GM23338 (cell line): ENCODE measurements at regions not wholly inside any gene's neighbourhood (a gene's known extent, or its start where the extent isn't known, plus 50 kb on each side); places are given as distances from the start of the nearest gene placed in this dataset.
A peak's percentile ranks its signal among the peaks of the same experiment; 100 is the strongest.

ENCODE experiments used
- ATAC-seq: fragments of 200-7000 bp; cut with Tn5 transposase; 3 replicates; pipeline ENCODE4 v1.9.1; 2020
- DNase-seq: peaks from one replicate; pipeline ENCODE4 v3.0.0-alpha.2; 2015; ENCODE audit warnings: low spot score
- H2AFZ ChIP-seq: fragments of 200-600 bp; sonication (generic); 2 replicates; pipeline ENCODE4 v1.8.0; 2016; ENCODE audit warnings: antibody characterized with exemption, mild to moderate bottlenecking, moderate library complexity
- H3F3A ChIP-seq: fragments of 200-600 bp; sonication (generic); replicated peaks from 2 replicates; pipeline ENCODE4 v1.8.0; 2017; ENCODE audit warnings: antibody characterized with exemption, mixed run types, low read depth
- H3K27ac ChIP-seq: fragments of 200-600 bp; sonication (generic); 2 replicates; pipeline ENCODE4 v1.6.1; 2016; ENCODE audit warnings: low read depth
- H3K27me3 ChIP-seq: fragments of 200-600 bp; sonication (generic); 2 replicates; pipeline ENCODE4 v1.8.0; 2016; ENCODE audit warnings: mild to moderate bottlenecking, mixed run types, moderate library complexity; ENCODE audit not compliant: insufficient read depth
- H3K36me3 ChIP-seq: fragments of 200-600 bp; sonication (generic); 2 replicates; pipeline ENCODE4 v1.8.0; 2016; ENCODE audit warnings: mild to moderate bottlenecking; ENCODE audit not compliant: insufficient read depth
- H3K4me1 ChIP-seq: fragments of 200-600 bp; sonication (generic); 2 replicates; pipeline ENCODE4 v1.8.0; 2016; ENCODE audit warnings: mild to moderate bottlenecking, moderate library complexity; ENCODE audit not compliant: insufficient read depth
- H3K4me2 ChIP-seq: fragments of 200-600 bp; sonication (generic); 2 replicates; pipeline ENCODE4 v1.7.1; 2017; ENCODE audit warnings: mixed run types
- H3K4me3 ChIP-seq: fragments of 200-600 bp; sonication (generic); 2 replicates; pipeline ENCODE4 v1.6.1; 2016; ENCODE audit warnings: mixed run types
- H3K79me2 ChIP-seq: fragments of 200-600 bp; sonication (generic); replicated peaks from 2 replicates; pipeline ENCODE4 v1.8.0; 2017; ENCODE audit warnings: mild to moderate bottlenecking; ENCODE audit not compliant: insufficient read depth
- H3K9me2 ChIP-seq: fragments of 200-600 bp; sonication (generic); 2 replicates; pipeline ENCODE4 v1.8.0; 2017; ENCODE audit not compliant: insufficient read depth
- H4K20me1 ChIP-seq: fragments of 200-600 bp; sonication (generic); replicated peaks from 2 replicates; pipeline ENCODE4 v1.8.0; 2017; ENCODE audit warnings: mild to moderate bottlenecking; ENCODE audit not compliant: insufficient read depth
- H3K27ac Mint-ChIP-seq: 2 replicates; pipeline ENCODE4 v1.8.0; 2020; ENCODE audit warnings: inconsistent platforms, mild to moderate bottlenecking, moderate library complexity, mixed read lengths
- H3K27me3 Mint-ChIP-seq: 3 replicates; pipeline ENCODE4 v1.8.0; 2022; ENCODE audit warnings: low read depth, mild to moderate bottlenecking, moderate library complexity, mixed read lengths, inconsistent platforms; ENCODE audit not compliant: insufficient read depth, poor library complexity
- H3K36me3 Mint-ChIP-seq: 3 replicates; pipeline ENCODE4 v1.8.0; 2021; ENCODE audit warnings: low read depth, mild to moderate bottlenecking, inconsistent platforms, moderate library complexity, mixed read lengths
- H3K4me1 Mint-ChIP-seq: 3 replicates; pipeline ENCODE4 v1.8.0; 2020; ENCODE audit warnings: mild to moderate bottlenecking, inconsistent platforms, mixed read lengths
- H3K4me3 Mint-ChIP-seq: 3 replicates; pipeline ENCODE4 v1.8.0; 2021; ENCODE audit warnings: moderate library complexity, mild to moderate bottlenecking, inconsistent platforms, mixed read lengths
- H3K9me3 Mint-ChIP-seq: 3 replicates; pipeline ENCODE4 v1.8.0; 2020; ENCODE audit warnings: moderate library complexity, mild to moderate bottlenecking, inconsistent platforms, mixed read lengths
- CREB1 ChIP-seq: fragments of 250-450 bp; sonication (Bioruptor Pico); IDR thresholded peaks from 2 replicates; pipeline ENCODE4 v1.5.0; 2020; ENCODE audit warnings: low read depth, mild to moderate bottlenecking, moderate library complexity
- CTCF ChIP-seq, 2 experiments: fragments of 200-600 bp in 1 of 2; sonication (generic) in 1 of 2; conservative IDR thresholded peaks; 2 replicates each; pipeline versions ENCODE4 v1.5.1 to v1.6.1; 2016 to 2017; ENCODE audit warnings: antibody characterized with exemption in 2 of 2, low read depth in 2 of 2, mild to moderate bottlenecking in 2 of 2, moderate library complexity in 1 of 2
- ETS1 ChIP-seq: IDR thresholded peaks from 2 replicates; pipeline ENCODE4 v1.6.1; 2016; ENCODE audit warnings: antibody characterized with exemption
- EZH2 ChIP-seq: fragments of 200-600 bp; sonication (generic); IDR thresholded peaks from one replicate; pipeline ENCODE4 v1.8.0; 2017; ENCODE audit warnings: antibody characterized with exemption, mild to moderate bottlenecking, low read depth; ENCODE audit not compliant: unreplicated experiment
- EZH2phosphoT487 ChIP-seq: fragments of 200-600 bp; sonication (generic); IDR thresholded peaks from one replicate; pipeline ENCODE4 v1.8.1; 2018; ENCODE audit warnings: antibody characterized with exemption; ENCODE audit not compliant: unreplicated experiment
- JUNB ChIP-seq: IDR thresholded peaks from one replicate; pipeline ENCODE4 v1.6.1; 2016; ENCODE audit warnings: antibody characterized with exemption; ENCODE audit not compliant: unreplicated experiment
- POLR2AphosphoS5 ChIP-seq: IDR thresholded peaks from 2 replicates; pipeline ENCODE4 v1.6.1; 2016; ENCODE audit warnings: antibody characterized with exemption, low read depth
- REST ChIP-seq: IDR thresholded peaks from one replicate; pipeline ENCODE4 v1.6.1; 2018; ENCODE audit warnings: antibody characterized with exemption; ENCODE audit not compliant: unreplicated experiment
- STAT1 ChIP-seq: IDR thresholded peaks from one replicate; pipeline ENCODE4 v1.6.1; 2016; ENCODE audit warnings: antibody characterized with exemption; ENCODE audit not compliant: unreplicated experiment
- ZNF114 ChIP-seq: fragments of 250-450 bp; sonication (Bioruptor Pico); IDR thresholded peaks from 2 replicates; pipeline ENCODE4 v1.5.0; 2020; ENCODE audit warnings: mild to moderate bottlenecking, moderate library complexity
- ZNF331 ChIP-seq: fragments of 250-450 bp; sonication (Bioruptor Pico); IDR thresholded peaks from 2 replicates; pipeline ENCODE4 v1.5.0; 2020; ENCODE audit warnings: low read depth, mild to moderate bottlenecking, moderate library complexity
- ZNF462 ChIP-seq: fragments of 250-450 bp; sonication (Bioruptor Pico); IDR thresholded peaks from 2 replicates; pipeline ENCODE4 v1.5.0; 2020; ENCODE audit warnings: mild to moderate bottlenecking, moderate library complexity

- no peak for TF ChIP-seq ZNF462 (CRISPR knock-in tag)
Observed at GRCh38 chr4:128571747-128572146, 237.8 kb upstream of the JADE1 start (continued).

GRCh38 chr4:128570387-128570975 is 239.0 kb upstream of the JADE1 start:
- H3K27ac ChIP-seq = no peak overlapping the region
- H3K4me1 Mint-ChIP-seq = peaks cover 64% of the 10 kb centered on the region
- peaks cover 21% of the 10 kb centered on the region for H3K4me1 ChIP-seq
- H2AFZ ChIP-seq = no peak overlapping the region
- no peak for DNase-seq
- H3K9me2 ChIP-seq = no peaks in the 10 kb centered on the region
- ATAC-seq = no peak
- peaks cover under 1% of the 10 kb centered on the region; the same call in 1 of the 3 replicates for H3K9me3 Mint-ChIP-seq
- H3K27me3 Mint-ChIP-seq = peaks cover 5% of the 10 kb centered on the region
- H4K20me1 ChIP-seq = no peaks in the 10 kb centered on the region
- no peaks in the 10 kb centered on the region for H3K27me3 ChIP-seq
- peak overlapping the region; percentile 33; the same call in 1 of the 2 replicates for H3K27ac Mint-ChIP-seq
- no peak overlapping the region for H3K4me3 ChIP-seq
- no peak overlapping the region for H3K4me2 ChIP-seq
- H3K36me3 ChIP-seq = no peaks in the 10 kb centered on the region
- H3K36me3 Mint-ChIP-seq = peaks cover 2% of the 10 kb centered on the region; the same call in 1 of the 3 replicates
- H3K79me2 ChIP-seq = no peaks in the 10 kb centered on the region
- no peaks in the 10 kb centered on the region; the same call in 1 of the 2 replicates for H3F3A ChIP-seq
- H3K4me3 Mint-ChIP-seq = no peak overlapping the region
- TF ChIP-seq ZNF114 (CRISPR knock-in tag) = no peak
- no peak for TF ChIP-seq EZH2phosphoT487
- no peak for TF ChIP-seq JUNB
- no peak for TF ChIP-seq ETS1
- TF ChIP-seq POLR2AphosphoS5 = no peak
- TF ChIP-seq CTCF (conservative IDR thresholded peaks at IDR 0.05; ENCODE audit: low read depth in 2 of 2) = no peak
- no peak for TF ChIP-seq STAT1
- TF ChIP-seq REST = no peak
- TF ChIP-seq ZNF331 (CRISPR knock-in tag) = no peak
- no peak for TF ChIP-seq EZH2
- TF ChIP-seq CREB1 (CRISPR knock-in tag) = no peak
